Frontal cortex (tissue), 3 donors: ENCODE measurements at regions not wholly inside any gene's neighbourhood (a gene's known extent, or its start where the extent isn't known, plus 50 kb on each side); places are given as distances from the start of the nearest gene placed in this dataset.
"Not testable (repeated sequence)": the region's sequence is repeated elsewhere in the genome, so short reads cannot be mapped to it uniquely, and the experiment has no call there.

Experiments used
- DNase-seq, 2 donors: peaks; one replicate each; pipeline ENCODE4 v3.0.0; 2012; ENCODE audit warnings: low spot score in 2 of 2
- FAIRE-seq: peaks from 2 replicates; lab custom pipeline; 2012; peaks lifted over from hg19 to GRCh38; lab: Jason Lieb, UNC
- donor health status: control.
- donor health status: control.
- donor health status: control.

- FAIRE-seq (no peak), DNase-seq (no peak)
These were observed 148.0 kb upstream of the CYRIA start for GRCh38 chr2:16813593-16813992.

GRCh38 chr2:16798472-16798871 lies 132.8 kb upstream of the CYRIA start:
- FAIRE-seq (no peak), DNase-seq (no peak)

- FAIRE-seq (no peak), DNase-seq (no peak)
These were observed 125.9 kb upstream of the CYRIA start for GRCh38 chr2:16791496-16791895.

- DNase-seq (no peak), FAIRE-seq (no peak)
These were observed 119.5 kb upstream of the CYRIA start for GRCh38 chr2:16785149-16785548.

- DNase-seq (no peak), FAIRE-seq (no peak)
These were observed 119.0 kb upstream of the CYRIA start for GRCh38 chr2:16784652-16785051.

- FAIRE-seq (no peak), DNase-seq (no peak)
These were observed 111.7 kb upstream of the CYRIA start for GRCh38 chr2:16777123-16777870.

GRCh38 chr2:16775899-16776231 lies 110.2 kb upstream of the CYRIA start:
- FAIRE-seq: no peak
- no peak for DNase-seq

GRCh38 chr2:16774980-16775898 lies 109.6 kb upstream of the CYRIA start:
- DNase-seq: peak in 1 of 2 donors; percentile 12

GRCh38 chr2:16774091-16774490 lies 108.5 kb upstream of the CYRIA start:
- FAIRE-seq: no peak
- no peak for DNase-seq

More at GRCh38 chr2:16774980-16775898, 109.6 kb upstream of the CYRIA start:
- FAIRE-seq: no peak

GRCh38 chr2:16773080-16773713 lies 107.6 kb upstream of the CYRIA start:
- FAIRE-seq (peak; percentile 76), DNase-seq (peak; percentile 11 to 45)

GRCh38 chr2:16767789-16768476 lies 102.3 kb upstream of the CYRIA start:
- no peak for DNase-seq
- FAIRE-seq: no peak

GRCh38 chr2:16765356-16765755 lies 99.7 kb upstream of the CYRIA start:
- DNase-seq (no peak), FAIRE-seq (no peak)

GRCh38 chr2:16764487-16764886 lies 98.9 kb upstream of the CYRIA start:
- no peak for DNase-seq
- no peak for FAIRE-seq

- FAIRE-seq: no peak
These were observed 97.9 kb upstream of the CYRIA start for GRCh38 chr2:16763493-16763899.

GRCh38 chr2:16763056-16763455 lies 97.4 kb upstream of the CYRIA start:
- DNase-seq (no peak), FAIRE-seq (no peak)

More at GRCh38 chr2:16763493-16763899, 97.9 kb upstream of the CYRIA start:
- no peak for DNase-seq

GRCh38 chr2:16760426-16760825 lies 94.8 kb upstream of the CYRIA start:
- FAIRE-seq (no peak), DNase-seq (no peak)

GRCh38 chr2:16756831-16757644 lies 91.4 kb upstream of the CYRIA start:
- FAIRE-seq (no peak), DNase-seq (peak; percentile 21 to 75)

GRCh38 chr2:16755442-16755841 lies 89.8 kb upstream of the CYRIA start:
- FAIRE-seq: no peak
- DNase-seq: no peak

GRCh38 chr2:16753025-16753424 lies 87.4 kb upstream of the CYRIA start:
- FAIRE-seq, DNase-seq: not testable (repeated sequence)
